Rectal smooth muscle tissue (tissue), 1 donor: ENCODE measurements at regions not wholly inside any gene's neighbourhood (a gene's known extent, or its start where the extent isn't known, plus 50 kb on each side); places are given as distances from the start of the nearest gene placed in this dataset.

Source experiments
- H3K27ac ChIP-seq: one replicate; pipeline ENCODE4 v1.7.0; 2013; ENCODE audit warnings: low read depth, low read length, inconsistent platforms
- H3K27me3 ChIP-seq: one replicate; pipeline ENCODE4 v1.7.0; 2013; ENCODE audit warnings: low read length; ENCODE audit not compliant: control insufficient read depth, insufficient read depth
- H3K36me3 ChIP-seq: one replicate; pipeline ENCODE4 v1.7.0; 2013; ENCODE audit warnings: low read length; ENCODE audit not compliant: control insufficient read depth, insufficient read depth
- H3K4me1 ChIP-seq: one replicate; pipeline ENCODE4 v1.7.0; 2013; ENCODE audit warnings: low read length; ENCODE audit not compliant: control insufficient read depth, insufficient read depth
- H3K4me3 ChIP-seq: one replicate; pipeline ENCODE4 v1.7.0; 2013; ENCODE audit warnings: low read length
- H3K9ac ChIP-seq: one replicate; pipeline ENCODE4 v1.7.0; 2013; ENCODE audit warnings: low read length

- Histone ChIP-seq H3K4me1 (no peaks in the 10 kb centered on the region), H3K4me3 (no peak overlapping the region), H3K27me3 (no peaks in the 10 kb centered on the region), H3K9ac (no peak overlapping the region), H3K27ac (no peak overlapping the region), H3K36me3 (no peaks in the 10 kb centered on the region)
These were observed 91.4 kb upstream of the IRS2 start for GRCh38 chr13:109877809-109878208.

GRCh38 chr13:109875746-109876145 is 89.4 kb upstream of the IRS2 start:
- Histone ChIP-seq H3K36me3 (no peaks in the 10 kb centered on the region), H3K27me3 (no peaks in the 10 kb centered on the region), H3K27ac (no peak overlapping the region), H3K4me1 (no peaks in the 10 kb centered on the region), H3K9ac (no peak overlapping the region), H3K4me3 (no peak overlapping the region)

- H3K36me3 ChIP-seq, result no peaks in the 10 kb centered on the region
- H3K27ac ChIP-seq, result no peak overlapping the region
- H3K27me3 ChIP-seq, result no peaks in the 10 kb centered on the region
- H3K9ac ChIP-seq, result no peak overlapping the region
- H3K4me1 ChIP-seq, result peaks cover 3% of the 10 kb centered on the region
- H3K4me3 ChIP-seq, result no peak overlapping the region
These were observed 88.4 kb upstream of the IRS2 start for GRCh38 chr13:109874484-109875454.

GRCh38 chr13:109873351-109874123 is 87.2 kb upstream of the IRS2 start:
- H3K27me3 ChIP-seq, result no peaks in the 10 kb centered on the region
- H3K27ac ChIP-seq, result no peak overlapping the region
- peaks cover 9% of the 10 kb centered on the region for H3K4me1 ChIP-seq
- H3K36me3 ChIP-seq, result no peaks in the 10 kb centered on the region
- no peak overlapping the region for H3K4me3 ChIP-seq
- no peak overlapping the region for H3K9ac ChIP-seq

- Histone ChIP-seq H3K9ac (no peak overlapping the region), H3K4me3 (no peak overlapping the region), H3K4me1 (peaks cover 9% of the 10 kb centered on the region), H3K36me3 (no peaks in the 10 kb centered on the region), H3K27me3 (no peaks in the 10 kb centered on the region), H3K27ac (no peak overlapping the region)
These were observed 86.5 kb upstream of the IRS2 start for GRCh38 chr13:109872864-109873263.

GRCh38 chr13:109870696-109871370 is 84.5 kb upstream of the IRS2 start:
- Histone ChIP-seq H3K4me1 (peaks cover 9% of the 10 kb centered on the region), H3K27me3 (no peaks in the 10 kb centered on the region), H3K4me3 (no peak overlapping the region), H3K36me3 (no peaks in the 10 kb centered on the region), H3K27ac (no peak overlapping the region), H3K9ac (no peak overlapping the region)

- H3K36me3 ChIP-seq, result no peaks in the 10 kb centered on the region
- peak overlapping the region; percentile 17 for H3K9ac ChIP-seq
- H3K4me3 ChIP-seq, result peak overlapping the region; percentile 56
- no peaks in the 10 kb centered on the region for H3K27me3 ChIP-seq
- H3K4me1 ChIP-seq, result peaks cover 9% of the 10 kb centered on the region
- peak overlapping the region; percentile 59 for H3K27ac ChIP-seq
These were observed 83.9 kb upstream of the IRS2 start for GRCh38 chr13:109870274-109870673.

- H3K27me3 ChIP-seq, result no peaks in the 10 kb centered on the region
- H3K4me1 ChIP-seq, result peaks cover 9% of the 10 kb centered on the region
- H3K9ac ChIP-seq, result peak overlapping the region; percentile 17
- H3K36me3 ChIP-seq, result no peaks in the 10 kb centered on the region
- H3K4me3 ChIP-seq, result peak overlapping the region; percentile 56
- H3K27ac ChIP-seq, result peak overlapping the region; percentile 59
These were observed 83.2 kb upstream of the IRS2 start for GRCh38 chr13:109869312-109870237.

GRCh38 chr13:109868578-109869311 is 82.4 kb upstream of the IRS2 start:
- H3K9ac ChIP-seq, result no peak overlapping the region
- peaks cover 9% of the 10 kb centered on the region for H3K4me1 ChIP-seq
- H3K36me3 ChIP-seq, result no peaks in the 10 kb centered on the region
- H3K4me3 ChIP-seq, result peak overlapping the region; percentile 56
- H3K27ac ChIP-seq, result no peak overlapping the region
- H3K27me3 ChIP-seq, result no peaks in the 10 kb centered on the region

- H3K36me3 ChIP-seq, result no peaks in the 10 kb centered on the region
- peak overlapping the region; percentile 8 for H3K27ac ChIP-seq
- H3K27me3 ChIP-seq, result no peaks in the 10 kb centered on the region
- H3K4me1 ChIP-seq, result peaks cover 9% of the 10 kb centered on the region
- H3K9ac ChIP-seq, result no peak overlapping the region
- H3K4me3 ChIP-seq, result no peak overlapping the region
These were observed 81.4 kb upstream of the IRS2 start for GRCh38 chr13:109867766-109868165.

- no peak overlapping the region for H3K4me3 ChIP-seq
- H3K9ac ChIP-seq, result no peak overlapping the region
- no peaks in the 10 kb centered on the region for H3K36me3 ChIP-seq
- H3K27me3 ChIP-seq, result no peaks in the 10 kb centered on the region
- no peak overlapping the region for H3K27ac ChIP-seq
- no peaks in the 10 kb centered on the region for H3K4me1 ChIP-seq
These were observed 76.2 kb upstream of the IRS2 start for GRCh38 chr13:109862627-109863026.
